T47D (cell line): ENCODE measurements at regions not wholly inside any gene's neighbourhood (a gene's known extent, or its start where the extent isn't known, plus 50 kb on each side); places are given as distances from the start of the nearest gene placed in this dataset.
"Not testable (repeated sequence)": the region's sequence is repeated elsewhere in the genome, so short reads cannot be mapped to it uniquely, and the experiment has no call there.

Experiments
- DNase-seq, 2 experiments: peaks; one replicate each; pipeline versions ENCODE4 v3.0.0 to v3.0.0-alpha.2; 2011 to 2012; ENCODE audit warnings: low read depth in 1 of 2, low spot score in 1 of 2
- JUND ChIP-seq: IDR thresholded peaks from 2 replicates; pipeline ENCODE4 v1.6.1; 2012; ENCODE audit warnings: low read depth
- in situ Hi-C: cut with HindIII; loops from 2 replicates; pipeline ENCODE4 v1.10.0; 2016; ENCODE audit warnings: low sequenced_read_pairs, low pct_unique_long_range_greater_than_20kb

GRCh38 chr14:59126714-59127436 lies 61.6 kb upstream of the DAAM1 start:
- no peak for TF ChIP-seq JUND
- peak; percentile 42 to 81 for DNase-seq
- in situ Hi-C loops, result no loop called here

- TF ChIP-seq JUND, result no peak
- in situ Hi-C loops, result no loop called here
- DNase-seq, result no peak
These were observed 61.1 kb upstream of the DAAM1 start for GRCh38 chr14:59127437-59127732.

- no peak for TF ChIP-seq JUND
- in situ Hi-C loops, result no loop called here
- no peak for DNase-seq
These were observed 58.0 kb upstream of the DAAM1 start for GRCh38 chr14:59130462-59130861.

- no peak for DNase-seq
- TF ChIP-seq JUND, result no peak
- in situ Hi-C loops, result no loop called here
These were observed 56.3 kb upstream of the DAAM1 start for GRCh38 chr14:59131938-59132795.

- DNase-seq, result no peak
- in situ Hi-C loops, result no loop called here
- TF ChIP-seq JUND, result no peak
These were observed 55.5 kb upstream of the DAAM1 start for GRCh38 chr14:59132796-59133494.

GRCh38 chr14:59133709-59134108 lies 54.8 kb upstream of the DAAM1 start:
- DNase-seq, result no peak
- in situ Hi-C loops, result no loop called here
- no peak for TF ChIP-seq JUND

- in situ Hi-C loops, result no loop called here
- no peak for DNase-seq
- no peak for TF ChIP-seq JUND
These were observed 54.2 kb upstream of the DAAM1 start for GRCh38 chr14:59134307-59134706.

GRCh38 chr14:59137256-59137655 lies 51.2 kb upstream of the DAAM1 start:
- in situ Hi-C loops, result no loop called here
- no peak for TF ChIP-seq JUND
- DNase-seq, result no peak

GRCh38 chr14:59138576-59138975 lies 49.9 kb upstream of the DAAM1 start:
- in situ Hi-C loops, DNase-seq: not testable (repeated sequence)
